H9 (cell line): ENCODE measurements at regions not wholly inside any gene's neighbourhood (a gene's known extent, or its start where the extent isn't known, plus 50 kb on each side); places are given as distances from the start of the nearest gene placed in this dataset.

Experiments
- DNase-seq: peaks from one replicate; pipeline ENCODE4 v3.0.0-alpha.2; 2017
- H2AFZ ChIP-seq: one replicate; pipeline ENCODE4 v1.6.1; 2013; ENCODE audit warnings: mild to moderate bottlenecking, low read length, control low read depth, moderate library complexity
- H2AK5ac ChIP-seq: 2 replicates; pipeline ENCODE4 v1.6.1; 2013; ENCODE audit warnings: low read length, control low read depth, mixed read lengths; ENCODE audit not compliant: insufficient read length
- H2BK120ac ChIP-seq: one replicate; pipeline ENCODE4 v1.6.1; 2013; ENCODE audit warnings: low read depth, mild to moderate bottlenecking, low read length, control low read depth, inconsistent platforms; ENCODE audit not compliant: poor library complexity, severe bottlenecking
- H2BK12ac ChIP-seq: 2 replicates; pipeline ENCODE4 v1.6.1; 2013; ENCODE audit warnings: low read length, control low read depth, mixed read lengths, low read depth; ENCODE audit not compliant: insufficient read length
- H2BK15ac ChIP-seq: 2 replicates; pipeline ENCODE4 v1.6.1; 2013; ENCODE audit warnings: low read depth, low read length, control low read depth
- H2BK20ac ChIP-seq: one replicate; pipeline ENCODE4 v1.6.1; 2013; ENCODE audit warnings: low read depth, mild to moderate bottlenecking, low read length, control low read depth, inconsistent platforms; ENCODE audit not compliant: poor library complexity, severe bottlenecking
- H2BK5ac ChIP-seq: 2 replicates; pipeline ENCODE4 v1.6.1; 2013; ENCODE audit warnings: low read length, control low read depth, mixed read lengths; ENCODE audit not compliant: insufficient read length
- H3K14ac ChIP-seq: 2 replicates; pipeline ENCODE4 v1.6.1; 2013; ENCODE audit warnings: low read length, control low read depth; ENCODE audit not compliant: insufficient read depth
- H3K18ac ChIP-seq: 2 replicates; pipeline ENCODE4 v1.6.1; 2013; ENCODE audit warnings: low read depth, mild to moderate bottlenecking, mixed read lengths, low read length, control low read depth; ENCODE audit not compliant: insufficient read length
- H3K23ac ChIP-seq: 2 replicates; pipeline ENCODE4 v1.6.1; 2013; ENCODE audit warnings: low read length, control low read depth, mixed read lengths, low read depth; ENCODE audit not compliant: insufficient read length
- H3K23me2 ChIP-seq: 2 replicates; pipeline ENCODE4 v1.6.1; 2013; ENCODE audit warnings: low read depth, mild to moderate bottlenecking, mixed read lengths, low read length, control low read depth; ENCODE audit not compliant: insufficient read length, poor library complexity, severe bottlenecking
- H3K27ac ChIP-seq: 2 replicates; pipeline ENCODE4 v1.5.1; 2013; ENCODE audit warnings: low read length, control low read depth, mixed read lengths, low read depth; ENCODE audit not compliant: insufficient read length
- H3K27me3 ChIP-seq: 2 replicates; pipeline ENCODE4 v1.6.1; 2013; ENCODE audit warnings: low read length, control low read depth, inconsistent platforms; ENCODE audit not compliant: insufficient read depth
- H3K4ac ChIP-seq: 2 replicates; pipeline ENCODE4 v1.6.1; 2013; ENCODE audit warnings: low read depth, mild to moderate bottlenecking, control low read depth, inconsistent platforms, low read length, moderate library complexity
- H3K4me1 ChIP-seq: 2 replicates; pipeline ENCODE4 v1.6.1; 2013; ENCODE audit warnings: low read length, control low read depth, inconsistent platforms; ENCODE audit not compliant: insufficient read depth
- H3K4me2 ChIP-seq: 2 replicates; pipeline ENCODE4 v1.6.1; 2013; ENCODE audit warnings: low read length, control low read depth, mixed read lengths; ENCODE audit not compliant: insufficient read length, insufficient read depth
- H3K56ac ChIP-seq: 2 replicates; pipeline ENCODE4 v1.6.1; 2013; ENCODE audit warnings: low read depth, mild to moderate bottlenecking, mixed read lengths, low read length, control low read depth; ENCODE audit not compliant: insufficient read length
- H3K79me1 ChIP-seq: 2 replicates; pipeline ENCODE4 v1.6.1; 2013; ENCODE audit warnings: low read depth, mild to moderate bottlenecking, moderate library complexity, low read length, control low read depth, inconsistent platforms; ENCODE audit not compliant: insufficient read depth, poor library complexity, severe bottlenecking
- H3K79me2 ChIP-seq: 2 replicates; pipeline ENCODE4 v1.6.1; 2013; ENCODE audit warnings: low read length, control low read depth, inconsistent platforms; ENCODE audit not compliant: insufficient read depth
- H3K9ac ChIP-seq: 2 replicates; pipeline ENCODE4 v1.6.1; 2013; ENCODE audit warnings: low read length, control low read depth, mixed read lengths; ENCODE audit not compliant: insufficient read length; ENCODE audit errors: extremely low read depth
- H3K9me3 ChIP-seq: one replicate; pipeline ENCODE4 v1.6.1; 2013; ENCODE audit warnings: low read depth, low read length, inconsistent platforms; ENCODE audit not compliant: control insufficient read depth
- H3T11ph ChIP-seq: one replicate; pipeline ENCODE4 v1.6.1; 2013; ENCODE audit warnings: mild to moderate bottlenecking, low read length, control low read depth, inconsistent platforms
- H4K20me1 ChIP-seq: one replicate; pipeline ENCODE4 v1.6.1; 2013; ENCODE audit not compliant: control insufficient read depth, insufficient read length, insufficient read depth
- H4K5ac ChIP-seq: 2 replicates; pipeline ENCODE4 v1.6.1; 2013; ENCODE audit warnings: low read depth, mild to moderate bottlenecking, mixed read lengths, low read length, control low read depth; ENCODE audit not compliant: insufficient read length
- H4K8ac ChIP-seq: replicated peaks from 2 replicates; pipeline ENCODE4 v1.6.1; 2013; ENCODE audit warnings: low read length, control low read depth, mixed read lengths, low read depth; ENCODE audit not compliant: insufficient read length
- H4K91ac ChIP-seq: 2 replicates; pipeline ENCODE4 v1.6.1; 2013; ENCODE audit warnings: low read depth, mild to moderate bottlenecking, moderate library complexity, mixed read lengths, low read length, control low read depth; ENCODE audit not compliant: insufficient read length
- H3K27ac Mint-ChIP-seq, 3 experiments: 2 replicates in 2 of 3; 3 replicates in 1 of 3; pipeline ENCODE4 v1.8.0; 2020 to 2021; ENCODE audit warnings: mixed read lengths in 3 of 3, mild to moderate bottlenecking in 1 of 3, moderate library complexity in 1 of 3
- H3K27me3 Mint-ChIP-seq: 2 replicates; pipeline ENCODE4 v1.8.0; 2021; ENCODE audit warnings: low read depth, mild to moderate bottlenecking, moderate library complexity, mixed read lengths
- H3K36me3 Mint-ChIP-seq, 3 experiments: 2 replicates in 2 of 3; 3 replicates in 1 of 3; pipeline ENCODE4 v1.8.0; 2020 to 2021; ENCODE audit warnings: low read depth in 3 of 3, mixed read lengths in 3 of 3; ENCODE audit not compliant: insufficient read depth in 1 of 3
- H3K4me1 Mint-ChIP-seq, 2 experiments: 2 replicates each; pipeline ENCODE4 v1.8.0; 2020; ENCODE audit warnings: mixed read lengths in 2 of 2
- H3K4me3 Mint-ChIP-seq, 2 experiments: 2 replicates in 1 of 2; 3 replicates in 1 of 2; pipeline ENCODE4 v1.8.0; 2020 to 2021; ENCODE audit warnings: mild to moderate bottlenecking in 2 of 2, mixed read lengths in 2 of 2, moderate library complexity in 1 of 2
- H3K9me3 Mint-ChIP-seq, 2 experiments: 2 replicates in 1 of 2; 3 replicates in 1 of 2; pipeline ENCODE4 v1.8.0; 2020; ENCODE audit warnings: mild to moderate bottlenecking in 2 of 2, mixed read lengths in 2 of 2, moderate library complexity in 1 of 2
- WGBS: extraction: QIAGEN DNeasy Blood & Tissue Kit; methylation state at CpG from one replicate; pipeline ENCODE4 v1.1.7; 2013; ENCODE audit warnings: missing lambda C conversion rate, low lambda C conversion rate, mixed read lengths; ENCODE audit not compliant: insufficient read length; ENCODE audit errors: extremely low coverage; 5-methylcytosine and 5-hydroxymethylcytosine counted together
- TF ChIP-seq, protein P1 (sequence below): fragments of 200-600 bp; sonication (generic); conservative IDR thresholded peaks from 3 replicates; pipeline ENCODE4 v1.8.0; 2021; ENCODE audit warnings: antibody characterized with exemption, mild to moderate bottlenecking

DNA sequence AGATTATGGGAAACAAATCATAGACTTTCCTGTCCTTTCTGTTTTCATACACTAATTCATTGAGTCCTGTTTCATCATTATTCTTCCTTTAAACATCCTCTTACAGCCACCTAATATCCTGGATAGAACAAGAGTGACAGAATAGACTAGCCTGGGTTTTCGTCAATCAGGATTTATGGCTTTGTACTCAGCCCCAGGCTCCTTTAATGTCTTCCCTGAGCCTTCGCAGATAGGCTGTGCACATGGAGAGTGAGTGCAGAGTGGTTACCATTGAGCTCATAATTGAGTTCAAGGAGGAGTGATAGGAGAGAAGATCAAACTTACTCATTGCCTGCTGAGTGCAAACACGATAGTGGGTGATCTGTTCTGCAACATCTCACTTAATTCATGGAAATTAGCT, 304.9 kb downstream of the TDRD3 start:
- Histone ChIP-seq H3K9ac (no peak overlapping the region), H3K9me3 (no peaks in the 10 kb centered on the region), H3K56ac (no peak overlapping the region), H3K23ac (no peak overlapping the region), H3T11ph (no peak overlapping the region), H3K14ac (no peak overlapping the region), H3K23me2 (no peaks in the 10 kb centered on the region), H3K79me2 (no peaks in the 10 kb centered on the region), H3K4me1 (no peaks in the 10 kb centered on the region; the same call in 1 of the 2 replicates), H3K27me3 (no peaks in the 10 kb centered on the region), H2AFZ (no peak overlapping the region), H2BK15ac (no peak overlapping the region), H3K18ac (no peak overlapping the region), H2BK120ac (no peak overlapping the region), H2BK5ac (no peak overlapping the region), H2BK12ac (no peak overlapping the region), H4K91ac (no peak overlapping the region), H3K4me2 (no peak overlapping the region), H4K20me1 (no peaks in the 10 kb centered on the region), H3K4ac (no peak overlapping the region), H3K79me1 (no peaks in the 10 kb centered on the region), H3K27ac (no peak overlapping the region), H4K5ac (no peak overlapping the region), H2BK20ac (no peak overlapping the region), H4K8ac (no peak overlapping the region), H2AK5ac (no peak overlapping the region)
- no peak overlapping the region for H3K4me3 Mint-ChIP-seq
- no peaks in the 10 kb centered on the region for H3K36me3 Mint-ChIP-seq
- H3K27ac Mint-ChIP-seq, result no peak overlapping the region
- H3K9me3 Mint-ChIP-seq, result no peaks in the 10 kb centered on the region; a peak in 1 of 5 replicates
- TF ChIP-seq, protein P1, sequence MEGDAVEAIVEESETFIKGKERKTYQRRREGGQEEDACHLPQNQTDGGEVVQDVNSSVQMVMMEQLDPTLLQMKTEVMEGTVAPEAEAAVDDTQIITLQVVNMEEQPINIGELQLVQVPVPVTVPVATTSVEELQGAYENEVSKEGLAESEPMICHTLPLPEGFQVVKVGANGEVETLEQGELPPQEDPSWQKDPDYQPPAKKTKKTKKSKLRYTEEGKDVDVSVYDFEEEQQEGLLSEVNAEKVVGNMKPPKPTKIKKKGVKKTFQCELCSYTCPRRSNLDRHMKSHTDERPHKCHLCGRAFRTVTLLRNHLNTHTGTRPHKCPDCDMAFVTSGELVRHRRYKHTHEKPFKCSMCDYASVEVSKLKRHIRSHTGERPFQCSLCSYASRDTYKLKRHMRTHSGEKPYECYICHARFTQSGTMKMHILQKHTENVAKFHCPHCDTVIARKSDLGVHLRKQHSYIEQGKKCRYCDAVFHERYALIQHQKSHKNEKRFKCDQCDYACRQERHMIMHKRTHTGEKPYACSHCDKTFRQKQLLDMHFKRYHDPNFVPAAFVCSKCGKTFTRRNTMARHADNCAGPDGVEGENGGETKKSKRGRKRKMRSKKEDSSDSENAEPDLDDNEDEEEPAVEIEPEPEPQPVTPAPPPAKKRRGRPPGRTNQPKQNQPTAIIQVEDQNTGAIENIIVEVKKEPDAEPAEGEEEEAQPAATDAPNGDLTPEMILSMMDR, result no peak
- peaks cover 7 to 12% of the 10 kb centered on the region in 2 experiments; a peak in 3 of 4 replicates for H3K4me1 Mint-ChIP-seq
- H3K27me3 Mint-ChIP-seq, result no peaks in the 10 kb centered on the region
- DNase-seq, result no peak
- no CpG with 5 or more reads among the region's 3 CpGs for WGBS
